ENCODE measurements at regions not wholly inside any gene's neighbourhood (a gene's known extent, or its start where the extent isn't known, plus 50 kb on each side); places are given as distances from the start of the nearest gene placed in this dataset.

DNA sequence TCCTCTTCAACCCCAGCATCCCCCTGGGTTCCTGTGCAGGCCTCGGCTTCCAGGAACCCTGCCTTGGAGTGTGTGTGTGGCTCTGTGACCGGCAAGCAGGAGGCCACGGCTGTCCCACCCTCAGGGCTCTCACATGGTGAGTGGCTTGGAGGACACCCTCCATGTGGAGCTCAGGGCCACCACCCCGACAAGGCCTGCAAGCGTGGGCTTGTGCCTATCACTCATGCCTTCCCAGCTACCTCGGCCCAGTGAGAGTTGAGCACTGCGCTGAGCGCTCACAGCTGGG is 76.7 kb downstream of the DACT2 start:
- TF ChIP-seq, protein P1, sequence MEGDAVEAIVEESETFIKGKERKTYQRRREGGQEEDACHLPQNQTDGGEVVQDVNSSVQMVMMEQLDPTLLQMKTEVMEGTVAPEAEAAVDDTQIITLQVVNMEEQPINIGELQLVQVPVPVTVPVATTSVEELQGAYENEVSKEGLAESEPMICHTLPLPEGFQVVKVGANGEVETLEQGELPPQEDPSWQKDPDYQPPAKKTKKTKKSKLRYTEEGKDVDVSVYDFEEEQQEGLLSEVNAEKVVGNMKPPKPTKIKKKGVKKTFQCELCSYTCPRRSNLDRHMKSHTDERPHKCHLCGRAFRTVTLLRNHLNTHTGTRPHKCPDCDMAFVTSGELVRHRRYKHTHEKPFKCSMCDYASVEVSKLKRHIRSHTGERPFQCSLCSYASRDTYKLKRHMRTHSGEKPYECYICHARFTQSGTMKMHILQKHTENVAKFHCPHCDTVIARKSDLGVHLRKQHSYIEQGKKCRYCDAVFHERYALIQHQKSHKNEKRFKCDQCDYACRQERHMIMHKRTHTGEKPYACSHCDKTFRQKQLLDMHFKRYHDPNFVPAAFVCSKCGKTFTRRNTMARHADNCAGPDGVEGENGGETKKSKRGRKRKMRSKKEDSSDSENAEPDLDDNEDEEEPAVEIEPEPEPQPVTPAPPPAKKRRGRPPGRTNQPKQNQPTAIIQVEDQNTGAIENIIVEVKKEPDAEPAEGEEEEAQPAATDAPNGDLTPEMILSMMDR (IDR thresholded peaks at IDR 0.05) = no peak
- no peak for TF ChIP-seq POLR2A (IDR thresholded peaks at IDR 0.05)

Measured in lower leg skin (tissue), 3 donors.